Osteocyte (in vitro differentiated cells): ENCODE measurements at regions not wholly inside any gene's neighbourhood (a gene's known extent, or its start where the extent isn't known, plus 50 kb on each side); places are given as distances from the start of the nearest gene placed in this dataset.
"Not testable (repeated sequence)": the region's sequence is repeated elsewhere in the genome, so short reads cannot be mapped to it uniquely, and the experiment has no call there.

Source experiments
- DNase-seq: peaks from one replicate; pipeline ENCODE4 v3.0.0; 2021; ENCODE audit warnings: mixed read lengths; ENCODE audit not compliant: unreplicated experiment; ENCODE audit errors: extremely low spot score
- H3K27ac Mint-ChIP-seq: one replicate; pipeline ENCODE4 v1.8.0; 2021; ENCODE audit warnings: mild to moderate bottlenecking, mixed read lengths; ENCODE audit not compliant: unreplicated experiment
- H3K27me3 Mint-ChIP-seq: one replicate; pipeline ENCODE4 v1.8.0; 2021; ENCODE audit warnings: mixed read lengths; ENCODE audit not compliant: unreplicated experiment
- H3K36me3 Mint-ChIP-seq: one replicate; pipeline ENCODE4 v1.8.0; 2021; ENCODE audit warnings: mixed read lengths; ENCODE audit not compliant: unreplicated experiment
- H3K4me1 Mint-ChIP-seq: one replicate; pipeline ENCODE4 v1.8.0; 2021; ENCODE audit warnings: mixed read lengths; ENCODE audit not compliant: unreplicated experiment
- H3K4me3 Mint-ChIP-seq: one replicate; pipeline ENCODE4 v1.8.0; 2021; ENCODE audit warnings: mild to moderate bottlenecking, moderate library complexity, mixed read lengths; ENCODE audit not compliant: unreplicated experiment
- H3K9me3 Mint-ChIP-seq: one replicate; pipeline ENCODE4 v1.8.0; 2021; ENCODE audit warnings: mixed read lengths; ENCODE audit not compliant: unreplicated experiment
- TF ChIP-seq, protein P1 (sequence below): fragments of 200-600 bp; sonication (generic); IDR thresholded peaks from 2 replicates; pipeline ENCODE4 v1.5.0; 2021; ENCODE audit warnings: antibody characterized with exemption, mild to moderate bottlenecking, moderate library complexity

DNA sequence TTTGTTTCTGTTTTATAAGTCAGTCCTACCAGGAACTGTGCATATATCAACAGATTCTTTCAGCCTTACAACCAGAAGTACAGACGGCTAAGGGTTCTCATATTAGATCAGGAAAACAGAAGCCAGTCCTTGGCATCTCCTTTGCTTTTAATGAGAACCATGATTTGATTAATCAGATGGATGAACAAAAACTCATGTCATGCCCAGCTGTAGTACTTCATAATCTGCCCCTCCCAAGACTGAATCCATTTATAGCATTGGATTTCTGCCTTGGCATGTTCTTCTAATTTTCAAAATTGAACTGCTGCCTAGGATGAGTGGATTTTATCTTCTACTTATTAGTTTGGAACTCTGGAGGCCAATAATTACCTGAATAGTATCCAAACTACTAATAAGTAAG lies 617.2 kb downstream of the SLITRK5 start:
- H3K4me1 Mint-ChIP-seq = no peaks in the 10 kb centered on the region
- H3K27ac Mint-ChIP-seq = no peak overlapping the region
- TF ChIP-seq, protein P1, sequence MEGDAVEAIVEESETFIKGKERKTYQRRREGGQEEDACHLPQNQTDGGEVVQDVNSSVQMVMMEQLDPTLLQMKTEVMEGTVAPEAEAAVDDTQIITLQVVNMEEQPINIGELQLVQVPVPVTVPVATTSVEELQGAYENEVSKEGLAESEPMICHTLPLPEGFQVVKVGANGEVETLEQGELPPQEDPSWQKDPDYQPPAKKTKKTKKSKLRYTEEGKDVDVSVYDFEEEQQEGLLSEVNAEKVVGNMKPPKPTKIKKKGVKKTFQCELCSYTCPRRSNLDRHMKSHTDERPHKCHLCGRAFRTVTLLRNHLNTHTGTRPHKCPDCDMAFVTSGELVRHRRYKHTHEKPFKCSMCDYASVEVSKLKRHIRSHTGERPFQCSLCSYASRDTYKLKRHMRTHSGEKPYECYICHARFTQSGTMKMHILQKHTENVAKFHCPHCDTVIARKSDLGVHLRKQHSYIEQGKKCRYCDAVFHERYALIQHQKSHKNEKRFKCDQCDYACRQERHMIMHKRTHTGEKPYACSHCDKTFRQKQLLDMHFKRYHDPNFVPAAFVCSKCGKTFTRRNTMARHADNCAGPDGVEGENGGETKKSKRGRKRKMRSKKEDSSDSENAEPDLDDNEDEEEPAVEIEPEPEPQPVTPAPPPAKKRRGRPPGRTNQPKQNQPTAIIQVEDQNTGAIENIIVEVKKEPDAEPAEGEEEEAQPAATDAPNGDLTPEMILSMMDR = no peak
- peaks cover 3% of the 10 kb centered on the region for H3K27me3 Mint-ChIP-seq
- peaks cover 12% of the 10 kb centered on the region for H3K9me3 Mint-ChIP-seq
- H3K36me3 Mint-ChIP-seq = no peaks in the 10 kb centered on the region
- no peak overlapping the region for H3K4me3 Mint-ChIP-seq
- DNase-seq = no peak

DNA sequence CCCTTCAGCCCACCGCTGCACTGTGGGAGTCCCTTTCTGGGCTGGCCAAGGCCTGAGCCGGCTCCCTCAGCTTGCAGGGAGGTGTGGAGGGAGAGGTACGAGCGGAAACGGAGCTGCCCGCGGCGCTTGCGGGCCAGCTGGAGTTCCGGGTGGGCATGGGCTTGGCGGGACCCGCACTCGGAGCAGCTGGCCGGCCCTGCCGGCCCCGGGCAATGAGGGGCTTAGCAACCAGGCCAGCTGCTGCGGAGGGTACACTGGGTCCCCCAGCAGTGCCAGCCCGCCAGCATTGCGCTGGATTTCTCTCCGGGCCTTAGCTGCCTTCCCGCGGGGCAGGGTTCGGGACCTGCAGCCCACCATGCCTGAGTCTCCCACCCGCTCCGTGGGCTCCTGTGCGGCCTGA lies 620.6 kb downstream of the SLITRK5 start:
- not testable (repeated sequence) for H3K36me3 Mint-ChIP-seq, H3K9me3 Mint-ChIP-seq, H3K27me3 Mint-ChIP-seq, H3K4me1 Mint-ChIP-seq, H3K4me3 Mint-ChIP-seq, H3K27ac Mint-ChIP-seq, DNase-seq

DNA sequence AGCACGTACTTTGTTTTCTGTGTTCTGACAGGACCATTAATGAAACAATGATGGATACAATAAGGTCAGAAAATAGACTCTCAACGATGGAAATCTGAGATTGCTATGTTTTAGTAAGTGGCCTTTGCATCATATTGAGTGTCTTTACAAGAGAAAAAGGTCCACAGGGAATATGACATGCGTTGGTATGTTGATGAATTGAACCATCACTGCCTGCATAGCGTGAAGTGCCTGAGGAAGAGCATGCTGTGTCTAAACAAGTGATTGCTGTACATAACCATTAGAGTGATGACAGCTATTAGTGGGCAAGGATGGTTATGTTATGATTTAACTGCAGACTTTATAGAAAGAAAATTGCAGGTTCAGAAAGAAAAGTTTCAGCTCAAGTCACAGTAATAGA lies 623.2 kb downstream of the SLITRK5 start:
- H3K4me3 Mint-ChIP-seq = no peak overlapping the region
- DNase-seq = no peak
- TF ChIP-seq, protein P1 = no peak
- no peaks in the 10 kb centered on the region for H3K27me3 Mint-ChIP-seq
- no peaks in the 10 kb centered on the region for H3K4me1 Mint-ChIP-seq
- peaks cover 5% of the 10 kb centered on the region for H3K9me3 Mint-ChIP-seq
- H3K36me3 Mint-ChIP-seq = no peaks in the 10 kb centered on the region
- no peak overlapping the region for H3K27ac Mint-ChIP-seq

DNA sequence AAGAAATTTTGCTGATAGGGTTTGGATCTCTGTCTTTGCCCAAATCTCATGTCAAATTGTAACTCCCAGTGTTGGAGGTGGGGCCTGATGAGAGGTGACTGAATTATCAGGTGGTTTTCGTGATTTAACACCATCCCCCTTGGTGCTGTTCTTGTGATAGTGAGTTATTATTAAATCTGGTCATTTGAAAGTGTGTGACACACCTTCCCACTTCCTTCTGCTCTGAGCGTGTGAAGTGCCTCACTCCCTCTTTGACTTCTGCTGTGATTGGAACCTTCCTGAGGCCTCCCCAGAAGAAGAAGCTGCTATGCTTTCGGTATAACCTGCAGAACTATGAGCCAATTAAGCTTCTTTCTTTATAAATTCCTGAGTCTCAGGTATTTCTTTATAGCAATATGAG lies 632.0 kb downstream of the SLITRK5 start:
- Mint-ChIP-seq H3K4me1 (no peaks in the 10 kb centered on the region), H3K9me3 (no peaks in the 10 kb centered on the region), H3K4me3 (no peak overlapping the region), H3K27me3 (no peaks in the 10 kb centered on the region), H3K36me3 (no peaks in the 10 kb centered on the region), H3K27ac (no peak overlapping the region)
- TF ChIP-seq, protein P1 = no peak
- no peak for DNase-seq

DNA sequence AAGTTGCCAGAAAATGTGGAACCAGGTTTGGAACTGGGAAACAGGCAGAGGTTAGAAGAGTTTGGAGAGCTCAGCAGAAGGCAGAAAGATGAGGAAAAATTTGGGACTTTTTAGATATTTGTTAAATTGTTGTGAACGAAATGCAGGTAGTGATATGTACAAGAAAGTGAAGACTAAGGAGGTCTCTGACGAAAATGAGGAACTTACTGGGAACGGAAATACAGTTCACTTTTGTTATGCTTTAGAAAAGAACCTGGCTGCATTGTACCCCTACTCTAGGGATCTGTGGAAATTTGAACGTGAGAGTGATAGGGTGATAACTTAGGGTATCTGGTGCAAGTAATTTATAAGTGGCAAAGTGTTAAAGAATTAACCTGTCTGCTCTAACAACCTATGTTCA lies 632.4 kb downstream of the SLITRK5 start:
- no peak for DNase-seq
- Mint-ChIP-seq H3K27ac (no peak overlapping the region), H3K9me3 (no peaks in the 10 kb centered on the region), H3K4me3 (no peak overlapping the region), H3K36me3 (no peaks in the 10 kb centered on the region), H3K4me1 (no peaks in the 10 kb centered on the region), H3K27me3 (no peaks in the 10 kb centered on the region)
- TF ChIP-seq, protein P1 = no peak

DNA sequence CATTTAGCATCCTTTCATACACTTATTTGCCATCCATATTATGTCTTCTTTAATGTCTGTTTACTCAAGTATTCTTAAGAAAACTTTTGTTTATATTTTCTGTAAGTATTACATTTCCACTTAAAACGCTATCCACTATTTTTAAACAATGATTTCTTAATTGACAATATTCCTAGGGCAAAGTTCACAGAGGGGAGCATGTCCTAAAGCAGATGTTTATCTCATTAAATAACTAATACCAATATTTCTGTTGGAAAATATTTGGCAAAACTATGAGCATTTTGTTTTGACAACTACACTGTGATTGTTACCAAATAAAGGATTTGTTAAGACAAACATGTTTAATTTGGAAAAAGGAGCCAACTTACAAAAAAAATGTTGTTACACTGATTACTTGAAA lies 643.3 kb downstream of the SLITRK5 start:
- Mint-ChIP-seq H3K4me1 (no peaks in the 10 kb centered on the region), H3K36me3 (no peaks in the 10 kb centered on the region), H3K4me3 (no peak overlapping the region), H3K27me3 (no peaks in the 10 kb centered on the region), H3K9me3 (peaks cover 5% of the 10 kb centered on the region), H3K27ac (no peak overlapping the region)
- TF ChIP-seq, protein P1 = no peak
- DNase-seq = no peak
